CD14-positive monocyte (primary cell): ENCODE measurements at regions not wholly inside any gene's neighbourhood (a gene's known extent, or its start where the extent isn't known, plus 50 kb on each side); places are given as distances from the start of the nearest gene placed in this dataset.

Experiments
- DNase-seq, 3 donors: peaks; one replicate each; pipeline ENCODE4 v3.0.0-alpha.2; 2011 to 2022
- H2AFZ ChIP-seq: 2 replicates; pipeline ENCODE4 v1.6.0; 2012; ENCODE audit warnings: mild to moderate bottlenecking, low read depth, low read length, inconsistent platforms; ENCODE audit not compliant: insufficient read depth, poor library complexity, severe bottlenecking
- H3K27ac ChIP-seq, 2 donors: 1 replicate in 1 of 2; 2 replicates in 1 of 2; pipeline ENCODE4 v1.5.1; 2012 to 2013; ENCODE audit warnings: low read length in 2 of 2, control low read depth in 1 of 2, inconsistent platforms in 1 of 2, low read depth in 1 of 2, mild to moderate bottlenecking in 1 of 2
- H3K27me3 ChIP-seq, 2 donors: one replicate each; pipeline versions ENCODE4 v1.6.0 to v1.6.1; 2011 to 2013; ENCODE audit warnings: low read length in 2 of 2; ENCODE audit not compliant: control insufficient read depth in 2 of 2, insufficient read depth in 2 of 2
- H3K36me3 ChIP-seq, 2 donors: replicated peaks in 1 of 2; 1 replicate in 1 of 2; 2 replicates in 1 of 2; pipeline versions ENCODE4 v1.5.1 to v1.6.1; 2012 to 2013; ENCODE audit warnings: low read length in 2 of 2, control low read depth in 1 of 2, inconsistent platforms in 1 of 2, mild to moderate bottlenecking in 1 of 2; ENCODE audit not compliant: insufficient read depth in 2 of 2, control insufficient read depth in 1 of 2
- H3K4me1 ChIP-seq, 2 donors: 1 replicate in 1 of 2; 2 replicates in 1 of 2; pipeline versions ENCODE4 v1.5.1 to v1.6.1; 2012 to 2013; ENCODE audit warnings: low read length in 2 of 2, control low read depth in 1 of 2, inconsistent platforms in 1 of 2, mild to moderate bottlenecking in 1 of 2, moderate library complexity in 1 of 2; ENCODE audit not compliant: insufficient read depth in 2 of 2, control insufficient read depth in 1 of 2
- H3K4me2 ChIP-seq: replicated peaks from 2 replicates; pipeline ENCODE3; 2012; ENCODE audit warnings: low read length, moderate library complexity, mild to moderate bottlenecking; ENCODE audit not compliant: poor library complexity, severe bottlenecking; ENCODE audit errors: extremely low read depth
- H3K4me3 ChIP-seq, 3 experiments: fragments of 200-600 bp in 1 of 3; sonication (generic) in 1 of 3; replicated peaks in 1 of 3; 1 replicate in 2 of 3; 2 replicates in 1 of 3; pipeline ENCODE4 v1.5.1; 2011 to 2013; ENCODE audit warnings: low read length in 3 of 3, mild to moderate bottlenecking in 3 of 3, control low read depth in 2 of 3, low read depth in 2 of 3, inconsistent platforms in 1 of 3, moderate library complexity in 1 of 3
- H3K79me2 ChIP-seq: 2 replicates; pipeline ENCODE4 v1.6.0; 2012; ENCODE audit warnings: mild to moderate bottlenecking, control low read depth, inconsistent platforms, low read length, moderate library complexity; ENCODE audit not compliant: insufficient read depth
- H3K9ac ChIP-seq: 2 replicates; pipeline ENCODE4 v1.6.0; 2017; ENCODE audit warnings: low read length, mild to moderate bottlenecking; ENCODE audit not compliant: insufficient read depth, poor library complexity, severe bottlenecking
- H3K9me3 ChIP-seq, 2 donors: replicated peaks in 1 of 2; 1 replicate in 1 of 2; 2 replicates in 1 of 2; pipeline versions ENCODE4 v1.5.1 to v1.6.1; 2012 to 2013; ENCODE audit warnings: low read length in 2 of 2, control low read depth in 1 of 2; ENCODE audit not compliant: control insufficient read depth in 1 of 2, insufficient read depth in 1 of 2
- H4K20me1 ChIP-seq: 2 replicates; pipeline ENCODE4 v1.6.0; 2012; ENCODE audit warnings: mild to moderate bottlenecking, low read length, control low read depth, moderate library complexity; ENCODE audit not compliant: insufficient read depth
- H3K27ac Mint-ChIP-seq, 7 donors: one replicate each; pipeline ENCODE4 v1.8.0; 2020; ENCODE audit warnings: mild to moderate bottlenecking in 7 of 7, mixed read lengths in 7 of 7, moderate library complexity in 6 of 7, inconsistent platforms in 2 of 7
- H3K27me3 Mint-ChIP-seq, 3 donors: one replicate each; pipeline ENCODE4 v1.8.0; 2021 to 2022; ENCODE audit warnings: low read depth in 3 of 3, mild to moderate bottlenecking in 3 of 3, mixed read lengths in 3 of 3, moderate library complexity in 3 of 3, inconsistent platforms in 1 of 3
- H3K36me3 Mint-ChIP-seq, 2 donors: one replicate each; pipeline ENCODE4 v1.8.0; 2020; ENCODE audit warnings: mixed read lengths in 2 of 2, inconsistent platforms in 1 of 2, mild to moderate bottlenecking in 1 of 2
- H3K4me1 Mint-ChIP-seq: one replicate; pipeline ENCODE4 v1.8.0; 2020; ENCODE audit warnings: mild to moderate bottlenecking, mixed read lengths
- H3K4me3 Mint-ChIP-seq, 2 donors: one replicate each; pipeline ENCODE4 v1.8.0; 2020; ENCODE audit warnings: mild to moderate bottlenecking in 2 of 2, mixed read lengths in 2 of 2, moderate library complexity in 1 of 2
- H3K9me3 Mint-ChIP-seq, 7 donors: one replicate each; pipeline ENCODE4 v1.8.0; 2020 to 2022; ENCODE audit warnings: mixed read lengths in 7 of 7, mild to moderate bottlenecking in 6 of 7, moderate library complexity in 6 of 7, inconsistent platforms in 2 of 7
- WGBS: methylation state at CpG from one replicate; pipeline ENCODE4 v1.1.5; 2013; ENCODE audit warnings: missing lambda C conversion rate; ENCODE audit not compliant: insufficient coverage; 5-methylcytosine and 5-hydroxymethylcytosine counted together
- intact Hi-C, 2 donors: fragments of 100-400 bp; cut with micrococcal nuclease; formaldehyde crosslinking; loops; one replicate each; pipeline versions ENCODE4 v1.15.0 to v1.15.1; 2023
- TF ChIP-seq, protein P1 (sequence below): fragments of 200-600 bp; IDR thresholded peaks from one replicate; pipeline ENCODE4 v1.8.0; 2022; ENCODE audit warnings: antibody characterized with exemption, mild to moderate bottlenecking

DNA sequence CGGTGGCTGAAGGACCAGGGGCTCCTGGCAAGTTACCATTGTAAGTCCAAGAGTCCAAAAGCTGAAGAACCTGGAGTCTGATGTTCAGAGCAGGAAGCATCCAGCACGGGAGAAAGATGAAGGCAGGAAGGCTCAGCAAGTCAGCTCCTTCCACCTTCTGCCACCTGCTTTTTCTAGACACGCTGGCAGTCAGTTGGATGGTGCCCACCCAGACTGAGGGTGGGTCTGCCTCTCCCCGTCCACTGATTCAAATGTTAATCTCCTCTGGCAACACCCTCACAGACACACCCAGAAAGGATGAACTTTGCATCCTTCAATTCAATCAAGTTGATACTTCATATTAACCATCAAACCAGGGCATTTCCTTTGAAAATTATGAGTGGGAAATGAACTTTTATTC, 1272.4 kb upstream of the TMEM132C start:
- no peak overlapping the region for H3K4me3 Mint-ChIP-seq
- Histone ChIP-seq H3K36me3 (no peaks in the 10 kb centered on the region), H3K9me3 (peaks cover 0 to 7% of the 10 kb centered on the region in 2 donors), H3K27ac (no peak overlapping the region), H2AFZ (no peak overlapping the region), H3K79me2 (no peaks in the 10 kb centered on the region), H3K4me3 (no peak overlapping the region), H3K4me2 (no peak overlapping the region), H4K20me1 (no peaks in the 10 kb centered on the region), H3K4me1 (no peaks in the 10 kb centered on the region), H3K27me3 (no peaks in the 10 kb centered on the region), H3K9ac (no peak overlapping the region)
- 100% methylated on average over 2 of the region's 4 CpGs for WGBS
- no peak for DNase-seq
- H3K27ac Mint-ChIP-seq = no peak overlapping the region
- H3K36me3 Mint-ChIP-seq = no peaks in the 10 kb centered on the region
- peaks cover 0 to 3% (median 1%) of the 10 kb centered on the region in 3 donors for H3K27me3 Mint-ChIP-seq
- intact Hi-C loops = no loop called here
- H3K4me1 Mint-ChIP-seq = no peaks in the 10 kb centered on the region
- peaks cover 0 to 20% (median 2%) of the 10 kb centered on the region in 7 donors for H3K9me3 Mint-ChIP-seq
- TF ChIP-seq, protein P1, sequence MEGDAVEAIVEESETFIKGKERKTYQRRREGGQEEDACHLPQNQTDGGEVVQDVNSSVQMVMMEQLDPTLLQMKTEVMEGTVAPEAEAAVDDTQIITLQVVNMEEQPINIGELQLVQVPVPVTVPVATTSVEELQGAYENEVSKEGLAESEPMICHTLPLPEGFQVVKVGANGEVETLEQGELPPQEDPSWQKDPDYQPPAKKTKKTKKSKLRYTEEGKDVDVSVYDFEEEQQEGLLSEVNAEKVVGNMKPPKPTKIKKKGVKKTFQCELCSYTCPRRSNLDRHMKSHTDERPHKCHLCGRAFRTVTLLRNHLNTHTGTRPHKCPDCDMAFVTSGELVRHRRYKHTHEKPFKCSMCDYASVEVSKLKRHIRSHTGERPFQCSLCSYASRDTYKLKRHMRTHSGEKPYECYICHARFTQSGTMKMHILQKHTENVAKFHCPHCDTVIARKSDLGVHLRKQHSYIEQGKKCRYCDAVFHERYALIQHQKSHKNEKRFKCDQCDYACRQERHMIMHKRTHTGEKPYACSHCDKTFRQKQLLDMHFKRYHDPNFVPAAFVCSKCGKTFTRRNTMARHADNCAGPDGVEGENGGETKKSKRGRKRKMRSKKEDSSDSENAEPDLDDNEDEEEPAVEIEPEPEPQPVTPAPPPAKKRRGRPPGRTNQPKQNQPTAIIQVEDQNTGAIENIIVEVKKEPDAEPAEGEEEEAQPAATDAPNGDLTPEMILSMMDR = no peak

DNA sequence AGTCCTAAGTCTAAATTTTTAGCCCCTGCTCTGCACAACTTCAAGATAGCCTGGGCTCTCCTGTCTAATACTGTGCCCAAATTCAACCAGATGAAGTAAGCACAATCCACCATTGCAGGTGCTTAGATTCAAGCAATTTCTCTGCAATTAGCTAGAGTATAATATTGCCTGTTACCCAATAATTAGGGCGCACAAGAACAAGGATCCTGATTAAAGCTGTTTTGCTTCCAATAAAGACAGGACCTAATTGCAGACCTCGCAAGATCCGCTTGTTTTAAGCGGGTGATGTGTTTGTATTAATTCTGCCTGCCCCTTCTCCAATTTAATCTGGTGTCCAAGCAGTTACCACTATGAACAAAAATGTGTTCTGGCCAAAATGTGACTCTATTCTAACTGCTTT, 1268.9 kb upstream of the TMEM132C start:
- intact Hi-C loops = no loop called here
- no peaks in the 10 kb centered on the region for H3K36me3 ChIP-seq
- no peaks in the 10 kb centered on the region for H3K27me3 ChIP-seq
- H3K4me2 ChIP-seq = no peak overlapping the region
- H3K9ac ChIP-seq = no peak overlapping the region
- H2AFZ ChIP-seq = no peak overlapping the region
- Mint-ChIP-seq H3K4me1 (no peaks in the 10 kb centered on the region), H3K4me3 (no peak overlapping the region), H3K9me3 (peaks cover 0 to 18% (median 5%) of the 10 kb centered on the region in 7 donors), H3K27ac (no peak overlapping the region), H3K36me3 (no peaks in the 10 kb centered on the region), H3K27me3 (peaks cover 2% of the 10 kb centered on the region in 3 donors)
- no peak for DNase-seq
- 85% methylated on average over 4 of the region's 4 CpGs for WGBS
- no peaks in the 10 kb centered on the region for H4K20me1 ChIP-seq
- no peak overlapping the region for H3K4me3 ChIP-seq
- TF ChIP-seq, protein P1 = no peak
- no peak overlapping the region for H3K27ac ChIP-seq
- H3K4me1 ChIP-seq = no peaks in the 10 kb centered on the region
- H3K9me3 ChIP-seq = peaks cover 0 to 12% of the 10 kb centered on the region in 2 donors
- no peaks in the 10 kb centered on the region for H3K79me2 ChIP-seq
